A549 (cell line): ENCODE measurements at regions not wholly inside any gene's neighbourhood (a gene's known extent, or its start where the extent isn't known, plus 50 kb on each side); places are given as distances from the start of the nearest gene placed in this dataset.
A peak's percentile ranks its signal among the peaks of the same experiment; 100 is the strongest.

Source experiments
- ATAC-seq, 2 experiments: fragments of 200-7000 bp in 1 of 2; fragments of >200 bp in 1 of 2; cut with Nextera tagmentation in 1 of 2; cut with Tn5 transposase in 1 of 2; 3 replicates each; pipeline versions ENCODE4 v1.8.0 to v1.9.1; 2018 to 2020; ENCODE audit warnings: mild to moderate bottlenecking in 1 of 2, moderate library complexity in 1 of 2
- CTCF ChIA-PET: fragments of 300-600 bp; sonication (Branson Sonifier 250); formaldehyde crosslinking; extraction: SDS; loops from one replicate; lab custom pipeline; 2021; ENCODE audit warnings: antibody characterized with exemption, inconsistent platforms; lab: Yijun Ruan, JAX
- POLR2A ChIA-PET: fragments of 350-600 bp; formaldehyde crosslinking; extraction: SDS; loops from one replicate; lab custom pipeline; 2021; ENCODE audit warnings: antibody characterized with exemption, inconsistent platforms; lab: Yijun Ruan, JAX
- DNase-seq, 2 experiments: peaks; one replicate each; pipeline versions ENCODE4 v3.0.0 to v3.0.0-alpha.2; 2011 to 2016; ENCODE audit warnings: low read depth in 1 of 2, low spot score in 1 of 2
- FAIRE-seq: peaks from 2 replicates; lab custom pipeline; 2011; peaks lifted over from hg19 to GRCh38; lab: Jason Lieb, UNC
- H3K27ac ChIP-seq, 2 experiments: fragments of >200 bp; sonication (Bioruptor Twin); formaldehyde crosslinking; 3 replicates each; pipeline ENCODE4 v1.5.1; 2016 to 2017
- H3K4me1 ChIP-seq: fragments of >200 bp; sonication (Bioruptor Twin); formaldehyde crosslinking; 3 replicates; pipeline ENCODE4 v1.6.1; 2016
- H3K4me2 ChIP-seq: fragments of >200 bp; sonication (Bioruptor Twin); formaldehyde crosslinking; 3 replicates; pipeline ENCODE4 v1.6.1; 2016
- H3K4me3 ChIP-seq: fragments of >200 bp; sonication (Bioruptor Twin); formaldehyde crosslinking; 3 replicates; pipeline ENCODE4 v1.5.1; 2016
- H3K9me3 ChIP-seq: fragments of >200 bp; sonication (Bioruptor Twin); formaldehyde crosslinking; 3 replicates; pipeline ENCODE4 v1.6.1; 2016
- CBX8 ChIP-seq: fragments of 200-600 bp; sonication (generic); IDR thresholded peaks from 2 replicates; pipeline ENCODE4 v1.6.1; 2016
- CEBPB ChIP-seq, 2 experiments: fragments of >200 bp in 1 of 2; sonication (Bioruptor Twin) in 1 of 2; formaldehyde crosslinking in 1 of 2; IDR thresholded peaks; 2 replicates each; pipeline ENCODE4 v1.6.1; 2012 to 2016
- FOSL2 ChIP-seq, 2 experiments: fragments of 450-650 bp in 1 of 2; fragments of >200 bp in 1 of 2; sonication (Bioruptor Twin) in 1 of 2; formaldehyde crosslinking; IDR thresholded peaks; 2 replicates each; pipeline versions ENCODE4 v1.5.0 to v1.6.1; 2016 to 2020; ENCODE audit warnings: mild to moderate bottlenecking in 1 of 2, moderate library complexity in 1 of 2
- FOXS1 ChIP-seq: fragments of 250-450 bp; sonication (Bioruptor Pico); IDR thresholded peaks from 2 replicates; pipeline ENCODE4 v1.5.0; 2020; ENCODE audit warnings: mild to moderate bottlenecking, moderate library complexity
- HDAC2 ChIP-seq: fragments of 200-600 bp; sonication (generic); IDR thresholded peaks from 2 replicates; pipeline ENCODE4 v1.6.1; 2016
- HES2 ChIP-seq: fragments of >200 bp; sonication (Bioruptor Twin); formaldehyde crosslinking; IDR thresholded peaks from 2 replicates; pipeline ENCODE4 v1.6.1; 2016
- HEYL ChIP-seq: fragments of 250-450 bp; sonication (Bioruptor Pico); IDR thresholded peaks from 2 replicates; pipeline ENCODE4 v1.8.0; 2021; ENCODE audit warnings: mild to moderate bottlenecking, moderate library complexity
- HOXA7 ChIP-seq: fragments of 250-450 bp; sonication (Bioruptor Pico); IDR thresholded peaks from 2 replicates; pipeline ENCODE4 v1.5.0; 2020; ENCODE audit warnings: mild to moderate bottlenecking, moderate library complexity
- JUN ChIP-seq, 2 experiments: fragments of >200 bp; sonication (Bioruptor Twin); formaldehyde crosslinking; IDR thresholded peaks; 2 replicates in 1 of 2; 3 replicates in 1 of 2; pipeline ENCODE4 v1.6.1; 2016 to 2017
- KDM1A ChIP-seq: fragments of 200-600 bp; sonication (generic); IDR thresholded peaks from 2 replicates; pipeline ENCODE4 v1.6.1; 2016; ENCODE audit warnings: low read depth, mild to moderate bottlenecking
- KDM5A ChIP-seq: fragments of 200-600 bp; sonication (generic); IDR thresholded peaks from 2 replicates; pipeline ENCODE4 v1.6.1; 2016; ENCODE audit warnings: antibody characterized with exemption, mild to moderate bottlenecking
- MAFK ChIP-seq: fragments of 450-650 bp; IDR thresholded peaks from 2 replicates; pipeline ENCODE4 v1.6.1; 2014; ENCODE audit not compliant: partially characterized antibody
- PBX3 ChIP-seq: IDR thresholded peaks from 2 replicates; pipeline ENCODE4 v1.6.1; 2012
- PHF8 ChIP-seq: fragments of 200-600 bp; sonication (generic); IDR thresholded peaks from 2 replicates; pipeline ENCODE4 v1.6.1; 2016; ENCODE audit warnings: low read depth, mild to moderate bottlenecking, antibody characterized with exemption, moderate library complexity, borderline replicate concordance
- POLR2A ChIP-seq: IDR thresholded peaks from 2 replicates; pipeline ENCODE4 v1.6.1; 2012; ENCODE audit warnings: mild to moderate bottlenecking, low read length
- RARB ChIP-seq: fragments of 250-450 bp; sonication (Bioruptor Pico); IDR thresholded peaks from 2 replicates; pipeline ENCODE4 v1.8.0; 2021; ENCODE audit warnings: mild to moderate bottlenecking, moderate library complexity
- RNF2 ChIP-seq: fragments of 200-600 bp; sonication (generic); IDR thresholded peaks from 2 replicates; pipeline ENCODE4 v1.6.1; 2016; ENCODE audit warnings: low read depth, mild to moderate bottlenecking, antibody characterized with exemption, moderate library complexity, borderline replicate concordance
- SMC3 ChIP-seq: fragments of >200 bp; sonication (Bioruptor Twin); formaldehyde crosslinking; IDR thresholded peaks from 3 replicates; pipeline ENCODE4 v1.6.1; 2018; ENCODE audit warnings: inconsistent platforms
- SREBF2 ChIP-seq: fragments of 450-650 bp; IDR thresholded peaks from 2 replicates; pipeline ENCODE4 v1.6.1; 2014; ENCODE audit warnings: mild to moderate bottlenecking, moderate library complexity
- TFCP2L1 ChIP-seq: fragments of 250-450 bp; sonication (Bioruptor Pico); IDR thresholded peaks from 2 replicates; pipeline ENCODE4 v1.5.0; 2021; ENCODE audit warnings: mild to moderate bottlenecking
- ZNF302 ChIP-seq: fragments of 250-450 bp; sonication (Bioruptor Pico); IDR thresholded peaks from 2 replicates; pipeline ENCODE4 v1.9.0; 2021; ENCODE audit warnings: inconsistent platforms, mild to moderate bottlenecking, moderate library complexity
- WGBS: methylation state at CpG from one replicate; pipeline ENCODE4 v1.1.6; 2017; ENCODE audit errors: missing lambda C conversion rate; 5-methylcytosine and 5-hydroxymethylcytosine counted together

- no peak overlapping the region for H3K27ac ChIP-seq
- POLR2A ChIA-PET = no interaction called here
- TF ChIP-seq JUN (IDR thresholded peaks at IDR 0.05) = no peak
- no peak for TF ChIP-seq KDM5A
- TF ChIP-seq CEBPB (IDR thresholded peaks at IDR 0.05) = no peak
- no peak for TF ChIP-seq CBX8
- no peak for TF ChIP-seq TFCP2L1 (CRISPR knock-in tag)
- no peak for TF ChIP-seq RARB (CRISPR knock-in tag)
- TF ChIP-seq, all 56 proteins: peak for 0
- Histone ChIP-seq H3K4me1 (no peaks in the 10 kb centered on the region), H3K4me2 (no peak overlapping the region), H3K9me3 (no peaks in the 10 kb centered on the region), H3K4me3 (no peak overlapping the region)
- DNase-seq (no peak), ATAC-seq (no peak), FAIRE-seq (no peak)
- 37% methylated on average over 4 of the region's 4 CpGs for WGBS
- CTCF ChIA-PET = interaction anchor here (0.6 to 1.2 kb wide), 2 partner anchors 54 to 909 kb away, joined by 3 read pairs; no protein-coding TSS in a partner anchor
Measured at GRCh38 chr12:16095531-16096110, 181.9 kb downstream of the SLC15A5 start.

- no peaks in the 10 kb centered on the region for H3K9me3 ChIP-seq
- WGBS = 1% methylated on average over 2 of the region's 2 CpGs
- H3K4me1 ChIP-seq = no peaks in the 10 kb centered on the region
- ChIA-PET CTCF (no interaction called here), POLR2A (no interaction called here)
- no peak overlapping the region for H3K4me2 ChIP-seq
- DNase-seq (no peak), ATAC-seq (no peak), FAIRE-seq (no peak)
- TF ChIP-seq HEYL (CRISPR knock-in tag) (no peak), SMC3 (no peak), ZNF302 (CRISPR knock-in tag) (no peak), PBX3 (no peak)
- no peak overlapping the region for H3K27ac ChIP-seq
- no peak overlapping the region for H3K4me3 ChIP-seq
Measured at GRCh38 chr12:16094437-16094836, 183.0 kb downstream of the SLC15A5 start.

GRCh38 chr12:16093825-16094224 is 182.7 kb downstream of the DERA start:
- Histone ChIP-seq H3K9me3 (no peaks in the 10 kb centered on the region), H3K4me3 (no peak overlapping the region), H3K27ac (no peak overlapping the region), H3K4me1 (no peaks in the 10 kb centered on the region), H3K4me2 (no peak overlapping the region)
- TF ChIP-seq KDM1A = no peak
- no peak for TF ChIP-seq FOSL2 (IDR thresholded peaks at IDR 0.05)
- no peak for TF ChIP-seq FOSL2 (CRISPR knock-in tag; IDR thresholded peaks at IDR 0.05)
- peak; percentile 68 for TF ChIP-seq MAFK
- TF ChIP-seq RARB (CRISPR knock-in tag) = no peak
- ChIA-PET CTCF (no interaction called here), POLR2A (no interaction called here)
- DNase-seq (no peak), FAIRE-seq (no peak), ATAC-seq (no peak)

GRCh38 chr12:16090974-16091373 is 179.8 kb downstream of the DERA start:
- TF ChIP-seq PBX3 (no peak), HOXA7 (CRISPR knock-in tag) (no peak), HES2 (no peak), FOXS1 (CRISPR knock-in tag) (no peak), HDAC2 (no peak), POLR2A (no peak), PHF8 (no peak), ZNF302 (CRISPR knock-in tag) (no peak), RNF2 (no peak), SREBF2 (no peak)
- Histone ChIP-seq H3K4me2 (no peak overlapping the region), H3K9me3 (no peaks in the 10 kb centered on the region), H3K4me1 (no peaks in the 10 kb centered on the region), H3K4me3 (no peak overlapping the region), H3K27ac (no peak overlapping the region)
- ATAC-seq (no peak), FAIRE-seq (no peak), DNase-seq (no peak)
- CTCF ChIA-PET = no interaction called here
- POLR2A ChIA-PET = no interaction called here
- 37% methylated on average over 3 of the region's 3 CpGs for WGBS
